ENCODE measurements at regions not wholly inside any gene's neighbourhood (a gene's known extent, or its start where the extent isn't known, plus 50 kb on each side); places are given as distances from the start of the nearest gene placed in this dataset.

DNA sequence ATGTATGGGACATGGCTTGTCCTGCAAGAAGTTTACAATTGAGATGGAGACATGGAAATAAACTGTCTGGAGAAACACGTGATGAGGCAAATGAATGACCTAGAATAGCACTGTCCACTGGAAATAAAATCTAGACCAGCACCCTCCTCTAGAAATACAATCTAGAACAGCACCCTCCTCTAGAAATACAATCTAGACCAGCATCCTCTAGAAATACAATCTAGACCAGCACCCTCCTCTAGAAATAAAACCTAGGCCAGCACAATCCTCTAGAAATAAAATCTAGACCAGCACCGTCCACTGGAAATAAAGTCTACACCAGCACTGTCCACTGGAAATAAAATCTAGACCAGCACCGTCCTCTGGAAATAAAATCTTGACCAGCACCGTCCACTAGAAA is 69.2 kb upstream of the RFLNA start:
- DNase-seq (ENCODE audit: low read depth): no peak
- TF ChIP-seq, protein P1, sequence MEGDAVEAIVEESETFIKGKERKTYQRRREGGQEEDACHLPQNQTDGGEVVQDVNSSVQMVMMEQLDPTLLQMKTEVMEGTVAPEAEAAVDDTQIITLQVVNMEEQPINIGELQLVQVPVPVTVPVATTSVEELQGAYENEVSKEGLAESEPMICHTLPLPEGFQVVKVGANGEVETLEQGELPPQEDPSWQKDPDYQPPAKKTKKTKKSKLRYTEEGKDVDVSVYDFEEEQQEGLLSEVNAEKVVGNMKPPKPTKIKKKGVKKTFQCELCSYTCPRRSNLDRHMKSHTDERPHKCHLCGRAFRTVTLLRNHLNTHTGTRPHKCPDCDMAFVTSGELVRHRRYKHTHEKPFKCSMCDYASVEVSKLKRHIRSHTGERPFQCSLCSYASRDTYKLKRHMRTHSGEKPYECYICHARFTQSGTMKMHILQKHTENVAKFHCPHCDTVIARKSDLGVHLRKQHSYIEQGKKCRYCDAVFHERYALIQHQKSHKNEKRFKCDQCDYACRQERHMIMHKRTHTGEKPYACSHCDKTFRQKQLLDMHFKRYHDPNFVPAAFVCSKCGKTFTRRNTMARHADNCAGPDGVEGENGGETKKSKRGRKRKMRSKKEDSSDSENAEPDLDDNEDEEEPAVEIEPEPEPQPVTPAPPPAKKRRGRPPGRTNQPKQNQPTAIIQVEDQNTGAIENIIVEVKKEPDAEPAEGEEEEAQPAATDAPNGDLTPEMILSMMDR (conservative IDR thresholded peaks at IDR 0.05; ENCODE audit: low read depth, low read length): no peak

DNA sequence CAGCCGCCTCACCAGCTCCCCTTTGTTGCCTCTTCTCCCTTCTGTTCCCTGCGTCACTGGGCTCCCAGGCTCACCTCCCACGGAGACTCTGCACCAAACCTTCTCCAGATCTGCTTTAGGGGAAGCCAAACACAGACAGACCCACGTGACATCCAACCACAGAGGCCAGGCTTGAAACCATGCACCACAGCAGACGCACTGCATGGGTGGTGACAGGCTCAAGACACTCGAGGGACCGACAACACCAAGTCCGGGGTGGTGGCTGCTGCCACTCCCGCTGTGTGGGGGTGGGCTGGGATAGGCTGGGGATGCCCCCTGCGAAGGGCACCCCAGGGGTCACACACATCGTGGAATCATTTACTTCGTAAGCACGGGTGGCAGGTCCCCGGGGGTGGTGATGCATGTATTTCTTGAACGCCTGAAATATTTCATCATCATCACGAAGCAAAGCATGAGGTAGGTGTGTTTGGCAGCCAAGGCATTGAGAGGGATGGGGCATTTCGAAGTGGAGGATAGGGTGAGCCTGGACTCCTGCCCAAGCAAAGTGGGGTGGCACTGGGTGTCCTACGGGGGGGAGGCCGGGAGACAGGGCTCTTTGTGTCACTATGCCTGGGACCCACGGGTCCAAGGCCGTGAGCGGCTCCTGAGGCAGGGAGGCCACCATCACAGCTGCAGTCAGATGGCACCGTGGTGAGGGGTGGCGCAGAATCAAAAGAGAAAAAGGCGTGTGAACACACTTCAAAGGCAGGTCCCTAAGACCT is 66.8 kb upstream of the RFLNA start:
- no peak overlapping the region for H3K4me3 ChIP-seq (ENCODE audit: low read depth, low read length)
- no peak for DNase-seq (ENCODE audit: low read depth)
- TF ChIP-seq, protein P1 (conservative IDR thresholded peaks at IDR 0.05; ENCODE audit: low read depth, low read length): no peak

More for the DNA sequence above, 69.2 kb upstream of the RFLNA start:
- no peak overlapping the region for H3K4me3 ChIP-seq (ENCODE audit: low read depth, low read length)

DNA sequence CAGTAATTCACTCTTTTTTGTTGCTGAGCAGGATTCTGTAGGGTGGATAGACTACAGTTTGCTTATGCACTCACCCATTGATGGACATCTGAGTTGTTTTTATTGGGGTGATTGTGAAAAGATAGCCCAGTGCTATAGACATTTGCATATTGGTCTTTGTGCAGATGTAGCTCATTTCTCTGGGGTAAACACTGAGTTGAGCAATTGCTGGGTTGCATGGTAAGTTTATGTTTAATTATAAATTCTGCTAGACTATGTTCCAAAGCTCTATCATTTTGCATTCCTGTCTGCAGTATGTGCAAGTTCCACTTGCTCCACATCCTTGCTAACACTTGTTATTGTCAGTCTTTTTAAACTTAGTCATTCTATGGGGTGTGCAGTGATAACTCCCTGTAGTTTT is 65.4 kb upstream of the RFLNA start:
- no peak overlapping the region for H3K4me3 ChIP-seq (ENCODE audit: low read depth, low read length)
- TF ChIP-seq, protein P1 (conservative IDR thresholded peaks at IDR 0.05; ENCODE audit: low read depth, low read length): no peak

DNA sequence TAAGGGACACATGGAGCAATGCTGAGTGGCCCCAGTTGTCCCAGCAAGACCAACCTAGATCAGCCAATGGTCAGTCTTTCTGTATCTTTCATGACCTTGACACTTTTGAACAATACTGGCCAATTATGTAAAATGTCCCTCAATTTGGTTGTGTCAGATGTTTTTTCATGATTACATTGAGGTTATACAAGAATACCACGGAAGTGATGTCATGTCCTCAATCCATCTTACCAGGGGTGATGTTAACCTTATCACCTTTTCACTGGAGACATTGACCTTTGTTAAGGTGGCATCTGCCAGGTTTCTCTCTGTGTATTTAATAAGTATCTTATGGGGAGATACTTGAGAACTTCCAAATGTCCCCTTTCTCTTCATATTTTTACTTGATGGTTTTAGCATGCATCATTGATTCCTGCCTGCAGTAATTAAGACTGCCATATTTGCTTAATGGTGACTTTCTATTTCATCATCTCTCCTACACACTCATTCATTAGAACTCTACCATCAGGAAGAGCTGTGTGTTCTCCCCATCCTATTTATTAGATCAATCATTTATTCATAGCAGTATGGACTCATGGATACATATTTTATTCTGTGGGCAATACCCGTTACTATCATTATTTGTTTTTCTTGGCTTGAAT is 64.7 kb upstream of the RFLNA start:
- no peak overlapping the region for H3K4me3 ChIP-seq (ENCODE audit: low read depth, low read length)
- DNase-seq (ENCODE audit: low read depth): no peak

More for the DNA sequence above, 65.4 kb upstream of the RFLNA start:
- no peak for DNase-seq (ENCODE audit: low read depth)

DNA sequence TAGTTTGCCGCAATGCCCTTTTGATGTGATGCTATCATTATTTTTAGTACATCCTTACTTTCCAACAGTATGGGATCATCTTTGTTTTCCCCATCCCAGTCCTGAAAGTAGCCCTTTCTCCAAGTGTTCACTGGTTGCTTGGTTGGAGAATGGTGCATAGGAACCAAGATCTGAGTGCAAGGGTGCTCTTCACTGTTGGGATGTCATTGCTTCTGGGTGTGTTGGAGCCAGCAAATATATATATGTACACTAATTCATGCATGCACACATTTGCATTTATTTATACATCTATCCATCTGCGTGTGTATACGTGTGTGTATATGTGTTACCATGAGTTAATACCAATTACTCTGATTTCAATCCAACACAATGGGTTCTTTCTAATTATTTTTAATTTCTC is 64.1 kb upstream of the RFLNA start:
- TF ChIP-seq, protein P1 (conservative IDR thresholded peaks at IDR 0.05; ENCODE audit: low read depth, low read length): no peak
- DNase-seq (ENCODE audit: low read depth): no peak
- no peak overlapping the region for H3K4me3 ChIP-seq (ENCODE audit: low read depth, low read length)

More for the DNA sequence above, 64.7 kb upstream of the RFLNA start:
- TF ChIP-seq, protein P1 (conservative IDR thresholded peaks at IDR 0.05; ENCODE audit: low read depth, low read length): no peak

DNA sequence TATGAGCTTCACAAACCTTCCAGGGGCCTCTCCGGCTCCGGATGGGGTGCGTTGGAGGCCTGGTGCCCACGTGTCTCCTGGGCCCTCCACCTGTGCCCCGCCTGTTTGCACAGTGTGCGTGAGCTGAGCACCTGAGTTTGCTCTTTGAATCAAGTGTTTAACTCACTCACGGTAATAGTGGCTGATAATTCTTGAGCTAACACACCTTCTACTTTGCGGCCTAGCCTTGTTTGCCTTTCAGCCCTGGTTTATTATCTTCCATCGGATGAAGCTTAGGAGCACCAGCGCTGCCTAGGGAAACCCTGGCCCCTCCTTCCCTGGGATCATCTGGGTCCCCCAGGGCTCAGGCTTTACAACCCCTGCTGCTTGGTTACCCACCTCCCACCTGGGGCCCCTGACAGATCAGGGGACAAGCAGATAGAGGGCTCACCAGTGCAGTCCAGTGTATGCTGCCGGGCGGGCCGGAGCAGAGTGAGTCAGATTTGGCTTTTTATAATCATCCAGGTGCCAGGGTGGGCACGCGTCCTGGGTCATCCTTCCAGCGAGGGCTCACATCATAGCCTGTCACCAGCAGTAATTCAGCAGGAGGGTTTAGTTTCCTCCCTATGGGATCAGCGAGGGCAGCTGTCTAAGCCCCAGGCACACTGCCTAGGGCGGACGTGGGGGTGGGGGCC is 62.8 kb upstream of the RFLNA start:
- no peak for DNase-seq (ENCODE audit: low read depth)

More for the DNA sequence above, 62.8 kb upstream of the RFLNA start:
- no peak overlapping the region for H3K4me3 ChIP-seq (ENCODE audit: low read depth, low read length)
- TF ChIP-seq, protein P1 (conservative IDR thresholded peaks at IDR 0.05; ENCODE audit: low read depth, low read length): no peak

Measured in epithelial cell of proximal tubule (primary cell).